ENCODE measurements at regions not wholly inside any gene's neighbourhood (a gene's known extent, or its start where the extent isn't known, plus 50 kb on each side); places are given as distances from the start of the nearest gene placed in this dataset.

GRCh38 chr21:15517394-15517793 lies 212.4 kb upstream of the USP25 start:
- FAIRE-seq: no peak
- TF ChIP-seq TAF1 (IDR thresholded peaks at IDR 0.05; ENCODE audit: low read depth, low read length) (no peak), PAX5 (IDR thresholded peaks at IDR 0.05; ENCODE audit: insufficient read depth, low read length, severe bottlenecking) (no peak), POU2F2 (IDR thresholded peaks at IDR 0.05; ENCODE audit: low read depth, low read length) (no peak), SPI1 (IDR thresholded peaks at IDR 0.05; ENCODE audit: low read depth, low read length) (no peak), POLR2A (IDR thresholded peaks at IDR 0.05; ENCODE audit: low read depth, low read length) (no peak), POLR2AphosphoS5 (IDR thresholded peaks at IDR 0.05; ENCODE audit: low read depth, low read length) (no peak)
- no peak for DNase-seq (ENCODE audit: insufficient read length, low spot score)

- no peak for FAIRE-seq
- TF ChIP-seq POLR2AphosphoS5 (IDR thresholded peaks at IDR 0.05; ENCODE audit: low read depth, low read length) (no peak), SPI1 (IDR thresholded peaks at IDR 0.05; ENCODE audit: low read depth, low read length) (no peak), POU2F2 (IDR thresholded peaks at IDR 0.05; ENCODE audit: low read depth, low read length) (no peak)
- no peak for DNase-seq (ENCODE audit: insufficient read length, low spot score)
These were observed 208.8 kb upstream of the USP25 start for GRCh38 chr21:15520811-15521643.

GRCh38 chr21:15521644-15522001 lies 208.2 kb upstream of the USP25 start:
- TF ChIP-seq POU2F2 (IDR thresholded peaks at IDR 0.05; ENCODE audit: low read depth, low read length) (no peak), POLR2A (IDR thresholded peaks at IDR 0.05; ENCODE audit: low read depth, low read length) (no peak)
- FAIRE-seq (no peak), DNase-seq (ENCODE audit: insufficient read length, low spot score) (no peak)

GRCh38 chr21:15522148-15522547 lies 207.6 kb upstream of the USP25 start:
- no peak for FAIRE-seq
- DNase-seq (ENCODE audit: insufficient read length, low spot score): no peak
- TF ChIP-seq POLR2AphosphoS5 (IDR thresholded peaks at IDR 0.05; ENCODE audit: low read depth, low read length) (no peak), POLR2A (IDR thresholded peaks at IDR 0.05; ENCODE audit: low read depth, low read length) (no peak), POU2F2 (IDR thresholded peaks at IDR 0.05; ENCODE audit: low read depth, low read length) (no peak), TAF1 (IDR thresholded peaks at IDR 0.05; ENCODE audit: low read depth, low read length) (no peak), SPI1 (IDR thresholded peaks at IDR 0.05; ENCODE audit: low read depth, low read length) (no peak), PAX5 (IDR thresholded peaks at IDR 0.05; ENCODE audit: insufficient read depth, low read length, severe bottlenecking) (no peak)

GRCh38 chr21:15524855-15525254 lies 204.9 kb upstream of the USP25 start:
- DNase-seq (ENCODE audit: insufficient read length, low spot score): no peak
- TF ChIP-seq TAF1 (IDR thresholded peaks at IDR 0.05; ENCODE audit: low read depth, low read length) (no peak), POU2F2 (IDR thresholded peaks at IDR 0.05; ENCODE audit: low read depth, low read length) (no peak), POLR2A (IDR thresholded peaks at IDR 0.05; ENCODE audit: low read depth, low read length) (no peak), PAX5 (IDR thresholded peaks at IDR 0.05; ENCODE audit: insufficient read depth, low read length, severe bottlenecking) (no peak), POLR2AphosphoS5 (IDR thresholded peaks at IDR 0.05; ENCODE audit: low read depth, low read length) (no peak), SPI1 (IDR thresholded peaks at IDR 0.05; ENCODE audit: low read depth, low read length) (no peak)
- no peak for FAIRE-seq

- TF ChIP-seq PAX5 (IDR thresholded peaks at IDR 0.05; ENCODE audit: insufficient read depth, low read length, severe bottlenecking) (no peak), TAF1 (IDR thresholded peaks at IDR 0.05; ENCODE audit: low read depth, low read length) (no peak), POU2F2 (IDR thresholded peaks at IDR 0.05; ENCODE audit: low read depth, low read length) (no peak), POLR2A (IDR thresholded peaks at IDR 0.05; ENCODE audit: low read depth, low read length) (no peak), SPI1 (IDR thresholded peaks at IDR 0.05; ENCODE audit: low read depth, low read length) (no peak), POLR2AphosphoS5 (IDR thresholded peaks at IDR 0.05; ENCODE audit: low read depth, low read length) (no peak)
- DNase-seq (ENCODE audit: insufficient read length, low spot score) (no peak), FAIRE-seq (no peak)
These were observed 203.0 kb upstream of the USP25 start for GRCh38 chr21:15526798-15527197.

- FAIRE-seq (no peak), DNase-seq (ENCODE audit: insufficient read length, low spot score) (no peak)
- TF ChIP-seq POLR2A (IDR thresholded peaks at IDR 0.05; ENCODE audit: low read depth, low read length) (no peak), SPI1 (IDR thresholded peaks at IDR 0.05; ENCODE audit: low read depth, low read length) (no peak), TAF1 (IDR thresholded peaks at IDR 0.05; ENCODE audit: low read depth, low read length) (no peak)
These were observed 201.4 kb upstream of the USP25 start for GRCh38 chr21:15528346-15528745.

GRCh38 chr21:15531986-15532385 lies 197.8 kb upstream of the USP25 start:
- DNase-seq (ENCODE audit: insufficient read length, low spot score) (no peak), FAIRE-seq (no peak)
- TF ChIP-seq POLR2A (IDR thresholded peaks at IDR 0.05; ENCODE audit: low read depth, low read length) (no peak), POLR2AphosphoS5 (IDR thresholded peaks at IDR 0.05; ENCODE audit: low read depth, low read length) (no peak), POU2F2 (IDR thresholded peaks at IDR 0.05; ENCODE audit: low read depth, low read length) (no peak), PAX5 (IDR thresholded peaks at IDR 0.05; ENCODE audit: insufficient read depth, low read length, severe bottlenecking) (no peak), TAF1 (IDR thresholded peaks at IDR 0.05; ENCODE audit: low read depth, low read length) (no peak), SPI1 (IDR thresholded peaks at IDR 0.05; ENCODE audit: low read depth, low read length) (no peak)

GRCh38 chr21:15533618-15534017 lies 196.2 kb upstream of the USP25 start:
- TF ChIP-seq POU2F2 (IDR thresholded peaks at IDR 0.05; ENCODE audit: low read depth, low read length) (no peak), SPI1 (IDR thresholded peaks at IDR 0.05; ENCODE audit: low read depth, low read length) (no peak), POLR2AphosphoS5 (IDR thresholded peaks at IDR 0.05; ENCODE audit: low read depth, low read length) (no peak)
- DNase-seq (ENCODE audit: insufficient read length, low spot score) (no peak), FAIRE-seq (no peak)

- no peak for TF ChIP-seq SPI1 (IDR thresholded peaks at IDR 0.05; ENCODE audit: low read depth, low read length)
- TF ChIP-seq PAX5 (IDR thresholded peaks at IDR 0.05; ENCODE audit: insufficient read depth, low read length, severe bottlenecking): no peak
- no peak for TF ChIP-seq POLR2A (IDR thresholded peaks at IDR 0.05; ENCODE audit: low read depth, low read length)
- TF ChIP-seq POLR2AphosphoS5 (IDR thresholded peaks at IDR 0.05; ENCODE audit: low read depth, low read length): no peak
- no peak for TF ChIP-seq POU2F2 (IDR thresholded peaks at IDR 0.05; ENCODE audit: low read depth, low read length)
- TF ChIP-seq TAF1 (IDR thresholded peaks at IDR 0.05; ENCODE audit: low read depth, low read length): no peak
- FAIRE-seq: no peak
- no peak for DNase-seq (ENCODE audit: insufficient read length, low spot score)
These were observed 195.3 kb upstream of the USP25 start for GRCh38 chr21:15534450-15534886.
